SK-N-SH (cell line): ENCODE measurements at regions not wholly inside any gene's neighbourhood (a gene's known extent, or its start where the extent isn't known, plus 50 kb on each side); places are given as distances from the start of the nearest gene placed in this dataset.

Experiments used
- CTCF ChIA-PET: fragments of 300-600, 350-600 bp; formaldehyde crosslinking; extraction: SDS; loops from one replicate; lab custom pipeline; 2021; lab: Yijun Ruan, JAX
- POLR2A ChIA-PET: fragments of 350-600 bp; sonication (Branson Sonifier 250); formaldehyde crosslinking; extraction: SDS; loops from one replicate; lab custom pipeline; 2020; ENCODE audit warnings: antibody characterized with exemption, inconsistent platforms; lab: Yijun Ruan, JAX
- DNase-seq: peaks from one replicate; pipeline ENCODE4 v3.0.0; 2012
- H2AFZ ChIP-seq: fragments of 200-600 bp; sonication (generic); 2 replicates; pipeline ENCODE4 v1.8.1; 2016; ENCODE audit warnings: antibody characterized with exemption, mild to moderate bottlenecking, low read depth
- H3F3A ChIP-seq: fragments of 200-600 bp; sonication (generic); replicated peaks from 2 replicates; pipeline ENCODE3; 2016; ENCODE audit warnings: antibody characterized with exemption, mild to moderate bottlenecking; ENCODE audit not compliant: insufficient read depth
- H3K27ac ChIP-seq, 2 experiments: fragments of 200-500 bp in 1 of 2; fragments of 200-600 bp in 1 of 2; sonication (Bioruptor generic) in 1 of 2; sonication (generic), shearing (Covaris generic) in 1 of 2; 2 replicates each; pipeline versions ENCODE4 v1.5.1 to v1.6.1; 2014 to 2016; ENCODE audit warnings: low read depth in 2 of 2, inconsistent platforms in 1 of 2, low read length in 1 of 2, mild to moderate bottlenecking in 1 of 2, mixed read lengths in 1 of 2
- H3K27me3 ChIP-seq: fragments of 200-600 bp; sonication (generic), shearing (Covaris generic); 2 replicates; pipeline ENCODE4 v1.6.1; 2016; ENCODE audit warnings: mixed run types; ENCODE audit not compliant: insufficient read depth
- H3K36me3 ChIP-seq, 2 experiments: fragments of 200-500 bp in 1 of 2; fragments of 200-600 bp in 1 of 2; sonication (Bioruptor generic) in 1 of 2; sonication (generic) in 1 of 2; replicated peaks in 1 of 2; 2 replicates each; pipeline versions ENCODE3 to v1.5.1; 2014 to 2016; ENCODE audit warnings: low read length in 1 of 2, mild to moderate bottlenecking in 1 of 2; ENCODE audit not compliant: insufficient read depth in 2 of 2, control insufficient read depth in 1 of 2
- H3K4me1 ChIP-seq, 2 experiments: fragments of 200-500 bp in 1 of 2; fragments of 200-600 bp in 1 of 2; sonication (Bioruptor generic) in 1 of 2; sonication (generic), shearing (Covaris generic) in 1 of 2; 2 replicates each; pipeline versions ENCODE4 v1.5.1 to v1.6.1; 2014 to 2016; ENCODE audit warnings: low read depth in 1 of 2, low read length in 1 of 2, mixed run types in 1 of 2; ENCODE audit not compliant: insufficient read depth in 2 of 2, control insufficient read depth in 1 of 2
- H3K4me2 ChIP-seq: fragments of 200-600 bp; sonication (generic), shearing (Covaris generic); 2 replicates; pipeline ENCODE4 v1.6.1; 2017; ENCODE audit warnings: mixed run types
- H3K4me3 ChIP-seq, 2 experiments: fragments of 200-500 bp in 1 of 2; fragments of 200-600 bp in 1 of 2; sonication (Bioruptor generic) in 1 of 2; sonication (generic), shearing (Covaris generic) in 1 of 2; 2 replicates each; pipeline versions ENCODE4 v1.5.1 to v1.8.1; 2014 to 2016; ENCODE audit warnings: low read depth in 2 of 2, inconsistent platforms in 1 of 2, low read length in 1 of 2, mild to moderate bottlenecking in 1 of 2, mixed read lengths in 1 of 2, moderate library complexity in 1 of 2
- H3K79me2 ChIP-seq: fragments of 200-600 bp; sonication (generic); 2 replicates; pipeline ENCODE4 v1.8.1; 2017; ENCODE audit warnings: mild to moderate bottlenecking; ENCODE audit not compliant: insufficient read depth
- H3K9ac ChIP-seq: fragments of 200-600 bp; sonication (generic); 2 replicates; pipeline ENCODE4 v1.6.1; 2017; ENCODE audit warnings: mixed run types
- H3K9me2 ChIP-seq: fragments of 200-600 bp; sonication (generic); 2 replicates; pipeline ENCODE4 v1.6.1; 2017; ENCODE audit warnings: mixed run types
- H3K9me3 ChIP-seq: fragments of 200-600 bp; sonication (generic); 2 replicates; pipeline ENCODE4 v1.6.1; 2017; ENCODE audit warnings: mixed run types, mild to moderate bottlenecking, moderate library complexity
- H4K20me1 ChIP-seq: fragments of 200-600 bp; sonication (generic); 2 replicates; pipeline ENCODE4 v1.6.1; 2017; ENCODE audit warnings: mild to moderate bottlenecking, mixed run types; ENCODE audit not compliant: insufficient read depth
- ELF1 ChIP-seq: IDR thresholded peaks from 2 replicates; pipeline ENCODE4 v1.4.0; 2012
- EZH2phosphoT487 ChIP-seq: fragments of 200-600 bp; sonication (generic); IDR thresholded peaks from 2 replicates; pipeline ENCODE4 v1.6.1; 2017; ENCODE audit warnings: low read depth, mixed run types, mild to moderate bottlenecking, antibody characterized with exemption, moderate library complexity, borderline replicate concordance
- FOXJ3 ChIP-seq: sonication (generic); formaldehyde crosslinking; IDR thresholded peaks from 2 replicates; pipeline ENCODE4 v1.5.1; 2020; ENCODE audit warnings: mild to moderate bottlenecking, missing genetic modification reagents
- FOXM1 ChIP-seq: IDR thresholded peaks from 2 replicates; pipeline ENCODE4 v1.4.0; 2012; ENCODE audit warnings: low read depth, mild to moderate bottlenecking
- MAX ChIP-seq: IDR thresholded peaks from 2 replicates; pipeline ENCODE4 v1.4.0; 2012; ENCODE audit warnings: low read depth
- MEF2A ChIP-seq: IDR thresholded peaks from 2 replicates; pipeline ENCODE4 v1.4.0; 2012; ENCODE audit warnings: low read depth, borderline replicate concordance
- NRF1 ChIP-seq: IDR thresholded peaks from 2 replicates; pipeline ENCODE4 v1.6.1; 2012; ENCODE audit warnings: low read depth, mild to moderate bottlenecking, low read length
- POLR2AphosphoS5 ChIP-seq: IDR thresholded peaks from 2 replicates; pipeline ENCODE4 v1.6.1; 2012; ENCODE audit warnings: low read depth, low read length
- RCOR1 ChIP-seq: fragments of 150-350 bp; IDR thresholded peaks from 2 replicates; pipeline ENCODE4 v1.6.1; 2017; ENCODE audit warnings: antibody characterized with exemption, low read length
- RFX5 ChIP-seq: IDR thresholded peaks from 2 replicates; pipeline ENCODE4 v1.6.1; 2012; ENCODE audit warnings: mild to moderate bottlenecking, improper control_type of control experiment, low read length
- RXRA ChIP-seq: IDR thresholded peaks from 2 replicates; pipeline ENCODE4 v1.4.0; 2012; ENCODE audit warnings: low read depth, mild to moderate bottlenecking, borderline replicate concordance
- TAF1 ChIP-seq: IDR thresholded peaks from 2 replicates; pipeline ENCODE4 v1.6.1; 2012; ENCODE audit warnings: low read depth, mild to moderate bottlenecking, low read length, moderate library complexity, borderline replicate concordance
- TEAD4 ChIP-seq: IDR thresholded peaks from 2 replicates; pipeline ENCODE4 v1.4.0; 2012; ENCODE audit warnings: mild to moderate bottlenecking, borderline replicate concordance; ENCODE audit not compliant: insufficient read depth
- USF1 ChIP-seq: IDR thresholded peaks from 2 replicates; pipeline ENCODE4 v1.4.0; 2012; ENCODE audit warnings: low read depth, borderline replicate concordance
- ZBTB33 ChIP-seq: IDR thresholded peaks from 2 replicates; pipeline ENCODE4 v1.4.0; 2012; ENCODE audit warnings: low read depth, borderline replicate concordance
- WGBS: methylation state at CpG from one replicate; pipeline ENCODE4 v1.1.6; 2017; ENCODE audit warnings: low lambda C conversion rate; 5-methylcytosine and 5-hydroxymethylcytosine counted together
- TF ChIP-seq, protein P1 (sequence below): fragments of 150-350 bp; IDR thresholded peaks from 2 replicates; pipeline ENCODE4 v1.6.1; 2016; ENCODE audit warnings: mild to moderate bottlenecking, low read depth, low read length
- TF ChIP-seq, protein P2 (sequence below): IDR thresholded peaks from 2 replicates; pipeline ENCODE4; 2012
- TF ChIP-seq, protein P3 (sequence below): fragments of 200-600 bp; sonication (generic); IDR thresholded peaks from 2 replicates; pipeline ENCODE4 v1.6.1; 2017; ENCODE audit warnings: antibody characterized with exemption, mild to moderate bottlenecking, moderate library complexity

DNA sequence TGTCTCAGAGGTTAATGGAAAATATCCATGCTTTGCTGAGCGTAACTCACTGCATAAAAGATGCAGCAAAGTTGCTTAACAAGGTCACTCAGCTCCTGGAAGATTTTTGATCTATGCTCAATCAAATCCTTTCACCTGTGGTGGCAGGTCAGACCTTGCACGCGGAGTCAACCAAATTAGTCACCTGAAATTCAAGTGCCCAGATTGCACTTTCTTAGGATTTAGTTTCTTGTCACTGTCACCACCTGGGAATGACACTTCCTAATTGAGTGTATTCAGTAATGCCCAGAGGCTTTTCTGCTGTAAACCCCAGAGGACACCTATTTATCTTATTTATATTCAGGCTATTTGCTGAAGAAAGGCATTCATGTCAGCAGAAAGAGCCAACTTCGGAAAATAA is 215.8 kb upstream of the SMIM31 start:
- no peaks in the 10 kb centered on the region for H3K27me3 ChIP-seq
- no peaks in the 10 kb centered on the region for H3K9me3 ChIP-seq
- H3K9me2 ChIP-seq = no peaks in the 10 kb centered on the region
- H3F3A ChIP-seq = no peaks in the 10 kb centered on the region
- no peaks in the 10 kb centered on the region for H3K36me3 ChIP-seq
- no peak overlapping the region for H3K9ac ChIP-seq
- H3K4me3 ChIP-seq = no peak overlapping the region
- WGBS = 13% methylated on average over 4 of the region's 4 CpGs
- no peak overlapping the region for H3K27ac ChIP-seq
- no peaks in the 10 kb centered on the region for H4K20me1 ChIP-seq
- H3K79me2 ChIP-seq = no peaks in the 10 kb centered on the region
- no peak overlapping the region for H2AFZ ChIP-seq
- CTCF ChIA-PET = no interaction called here
- no peak for TF ChIP-seq USF1
- no peak for TF ChIP-seq ZBTB33
- no peak for TF ChIP-seq TAF1
- TF ChIP-seq TEAD4 = no peak
- no peak for TF ChIP-seq FOXJ3 (CRISPR knock-in tag)
- TF ChIP-seq FOXM1 = no peak
- no peak for TF ChIP-seq RXRA
- no peak for TF ChIP-seq MAX
- TF ChIP-seq, protein P1, sequence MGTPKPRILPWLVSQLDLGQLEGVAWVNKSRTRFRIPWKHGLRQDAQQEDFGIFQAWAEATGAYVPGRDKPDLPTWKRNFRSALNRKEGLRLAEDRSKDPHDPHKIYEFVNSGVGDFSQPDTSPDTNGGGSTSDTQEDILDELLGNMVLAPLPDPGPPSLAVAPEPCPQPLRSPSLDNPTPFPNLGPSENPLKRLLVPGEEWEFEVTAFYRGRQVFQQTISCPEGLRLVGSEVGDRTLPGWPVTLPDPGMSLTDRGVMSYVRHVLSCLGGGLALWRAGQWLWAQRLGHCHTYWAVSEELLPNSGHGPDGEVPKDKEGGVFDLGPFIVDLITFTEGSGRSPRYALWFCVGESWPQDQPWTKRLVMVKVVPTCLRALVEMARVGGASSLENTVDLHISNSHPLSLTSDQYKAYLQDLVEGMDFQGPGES = no peak
- no peaks in the 10 kb centered on the region for H3K4me1 ChIP-seq
- H3K4me2 ChIP-seq = no peak overlapping the region
- POLR2A ChIA-PET = no interaction called here
- no peak for DNase-seq

DNA sequence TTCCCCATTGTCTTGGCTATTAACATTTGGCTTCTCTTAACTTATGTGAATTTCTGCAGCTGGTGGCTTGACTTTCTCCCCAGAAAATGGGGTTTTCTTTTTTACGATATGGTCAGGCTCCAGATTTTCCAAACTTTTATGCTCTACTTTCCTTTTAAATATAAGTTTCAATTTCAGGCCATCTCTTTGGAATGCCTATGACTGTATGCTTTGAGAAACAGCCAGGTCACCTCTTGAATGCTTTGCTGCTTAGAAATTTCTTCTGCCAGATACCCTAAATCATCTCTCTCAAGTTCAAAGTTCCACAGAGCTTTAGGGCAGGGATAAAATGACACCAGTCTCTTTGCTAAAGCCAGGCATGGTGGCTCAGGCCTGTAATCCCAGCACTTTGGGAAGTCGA is 212.9 kb upstream of the SMIM31 start:
- ChIA-PET POLR2A (no interaction called here), CTCF (interaction anchor here (1.8 kb wide), 1 partner anchor 9 kb away, joined by 4 read pairs; no protein-coding TSS in a partner anchor)
- Histone ChIP-seq H3K27me3 (no peaks in the 10 kb centered on the region), H3K36me3 (no peaks in the 10 kb centered on the region), H3K27ac (no peak overlapping the region), H4K20me1 (no peaks in the 10 kb centered on the region), H3K79me2 (no peaks in the 10 kb centered on the region), H3K9me2 (no peaks in the 10 kb centered on the region), H2AFZ (no peak overlapping the region), H3F3A (no peaks in the 10 kb centered on the region), H3K4me1 (no peaks in the 10 kb centered on the region), H3K9me3 (no peaks in the 10 kb centered on the region), H3K4me2 (no peak overlapping the region), H3K9ac (no peak overlapping the region), H3K4me3 (no peak overlapping the region)
- no peak for DNase-seq
- WGBS = 6% methylated on average over 2 of the region's 2 CpGs
- TF ChIP-seq FOXJ3 (CRISPR knock-in tag) (no peak), MAX (no peak), ELF1 (no peak), ZBTB33 (no peak), TEAD4 (no peak), POLR2AphosphoS5 (no peak), EZH2phosphoT487 (no peak), RCOR1 (no peak), MEF2A (no peak), NRF1 (no peak), RFX5 (no peak)
- TF ChIP-seq, protein P2, sequence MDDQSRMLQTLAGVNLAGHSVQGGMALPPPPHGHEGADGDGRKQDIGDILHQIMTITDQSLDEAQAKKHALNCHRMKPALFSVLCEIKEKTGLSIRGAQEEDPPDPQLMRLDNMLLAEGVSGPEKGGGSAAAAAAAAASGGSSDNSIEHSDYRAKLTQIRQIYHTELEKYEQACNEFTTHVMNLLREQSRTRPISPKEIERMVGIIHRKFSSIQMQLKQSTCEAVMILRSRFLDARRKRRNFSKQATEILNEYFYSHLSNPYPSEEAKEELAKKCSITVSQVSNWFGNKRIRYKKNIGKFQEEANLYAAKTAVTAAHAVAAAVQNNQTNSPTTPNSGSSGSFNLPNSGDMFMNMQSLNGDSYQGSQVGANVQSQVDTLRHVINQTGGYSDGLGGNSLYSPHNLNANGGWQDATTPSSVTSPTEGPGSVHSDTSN = no peak
- TF ChIP-seq, protein P3, sequence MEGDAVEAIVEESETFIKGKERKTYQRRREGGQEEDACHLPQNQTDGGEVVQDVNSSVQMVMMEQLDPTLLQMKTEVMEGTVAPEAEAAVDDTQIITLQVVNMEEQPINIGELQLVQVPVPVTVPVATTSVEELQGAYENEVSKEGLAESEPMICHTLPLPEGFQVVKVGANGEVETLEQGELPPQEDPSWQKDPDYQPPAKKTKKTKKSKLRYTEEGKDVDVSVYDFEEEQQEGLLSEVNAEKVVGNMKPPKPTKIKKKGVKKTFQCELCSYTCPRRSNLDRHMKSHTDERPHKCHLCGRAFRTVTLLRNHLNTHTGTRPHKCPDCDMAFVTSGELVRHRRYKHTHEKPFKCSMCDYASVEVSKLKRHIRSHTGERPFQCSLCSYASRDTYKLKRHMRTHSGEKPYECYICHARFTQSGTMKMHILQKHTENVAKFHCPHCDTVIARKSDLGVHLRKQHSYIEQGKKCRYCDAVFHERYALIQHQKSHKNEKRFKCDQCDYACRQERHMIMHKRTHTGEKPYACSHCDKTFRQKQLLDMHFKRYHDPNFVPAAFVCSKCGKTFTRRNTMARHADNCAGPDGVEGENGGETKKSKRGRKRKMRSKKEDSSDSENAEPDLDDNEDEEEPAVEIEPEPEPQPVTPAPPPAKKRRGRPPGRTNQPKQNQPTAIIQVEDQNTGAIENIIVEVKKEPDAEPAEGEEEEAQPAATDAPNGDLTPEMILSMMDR = no peak
